GM12891 (cell line): ENCODE measurements at regions not wholly inside any gene's neighbourhood (a gene's known extent, or its start where the extent isn't known, plus 50 kb on each side); places are given as distances from the start of the nearest gene placed in this dataset.

Experiments used
- DNase-seq: peaks from one replicate; pipeline ENCODE4 v3.0.0; 2011; ENCODE audit warnings: low spot score; ENCODE audit not compliant: insufficient read length
- FAIRE-seq: peaks from 2 replicates; lab custom pipeline; 2011; peaks lifted over from hg19 to GRCh38; lab: Jason Lieb, UNC
- PAX5 ChIP-seq: IDR thresholded peaks from 2 replicates; pipeline ENCODE4 v1.6.1; 2011; ENCODE audit warnings: low read length, moderate library complexity, mild to moderate bottlenecking; ENCODE audit not compliant: insufficient read depth, severe bottlenecking
- POLR2A ChIP-seq: IDR thresholded peaks from 2 replicates; pipeline ENCODE4 v1.6.1; 2011; ENCODE audit warnings: low read depth, low read length, control low read depth
- POLR2AphosphoS5 ChIP-seq: IDR thresholded peaks from 2 replicates; pipeline ENCODE4 v1.6.1; 2011; ENCODE audit warnings: low read depth, low read length, control low read depth
- POU2F2 ChIP-seq: IDR thresholded peaks from 2 replicates; pipeline ENCODE4 v1.6.1; 2011; ENCODE audit warnings: low read depth, mild to moderate bottlenecking, control low read depth, low read length, moderate library complexity
- SPI1 ChIP-seq: IDR thresholded peaks from 2 replicates; pipeline ENCODE4 v1.6.1; 2011; ENCODE audit warnings: low read depth, low read length, control low read depth
- TAF1 ChIP-seq: IDR thresholded peaks from 2 replicates; pipeline ENCODE4 v1.6.1; 2011; ENCODE audit warnings: low read depth, low read length, control low read depth

DNA sequence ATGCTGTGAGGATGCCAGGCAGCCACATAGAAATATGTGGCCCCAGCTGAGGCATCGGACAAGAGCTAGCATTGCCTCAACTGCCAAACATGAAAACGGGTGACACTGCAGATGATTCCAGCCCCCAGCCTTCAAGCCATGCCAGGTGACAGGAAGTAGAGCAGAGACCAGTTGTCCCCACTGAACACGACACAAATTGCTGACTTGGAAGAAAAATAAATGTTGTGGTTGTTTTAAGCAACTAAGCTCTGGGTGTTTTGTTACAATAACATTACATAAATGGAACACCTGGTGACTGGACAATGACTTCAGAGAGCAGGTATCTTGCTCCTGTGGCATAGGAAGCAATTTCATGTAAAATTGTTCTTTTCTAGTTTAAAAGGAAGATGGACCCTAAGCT lies 154.2 kb downstream of the KIF4B start:
- no peak for DNase-seq
- no peak for TF ChIP-seq TAF1
- TF ChIP-seq POLR2A = no peak
- no peak for TF ChIP-seq POLR2AphosphoS5
- no peak for TF ChIP-seq PAX5
- no peak for TF ChIP-seq SPI1
- no peak for TF ChIP-seq POU2F2

DNA sequence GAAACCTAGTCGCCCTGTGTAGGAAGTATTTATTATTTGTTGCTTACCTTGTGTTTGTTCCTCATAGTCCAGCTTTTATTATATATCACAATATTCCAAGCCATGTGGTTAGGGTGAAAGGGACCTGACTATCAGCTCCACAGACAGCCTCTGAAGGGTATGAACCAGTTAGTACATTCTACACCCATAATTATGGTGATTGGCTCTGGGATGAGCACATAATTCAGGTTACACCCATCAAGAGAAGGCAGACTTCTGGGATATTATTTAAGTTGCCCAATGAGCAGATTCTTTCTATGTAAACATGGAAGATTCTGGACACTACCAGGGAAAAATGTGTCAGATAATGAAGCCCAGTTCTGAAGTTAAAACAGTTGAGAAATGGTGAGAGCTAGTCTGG lies 168.0 kb downstream of the KIF4B start:
- DNase-seq (no peak), FAIRE-seq (no peak)
- TF ChIP-seq POU2F2 = no peak
- no peak for TF ChIP-seq TAF1
- TF ChIP-seq SPI1 = no peak
- TF ChIP-seq POLR2A = no peak
- TF ChIP-seq POLR2AphosphoS5 = no peak
- no peak for TF ChIP-seq PAX5

More for the DNA sequence above, 154.2 kb downstream of the KIF4B start:
- no peak for FAIRE-seq

DNA sequence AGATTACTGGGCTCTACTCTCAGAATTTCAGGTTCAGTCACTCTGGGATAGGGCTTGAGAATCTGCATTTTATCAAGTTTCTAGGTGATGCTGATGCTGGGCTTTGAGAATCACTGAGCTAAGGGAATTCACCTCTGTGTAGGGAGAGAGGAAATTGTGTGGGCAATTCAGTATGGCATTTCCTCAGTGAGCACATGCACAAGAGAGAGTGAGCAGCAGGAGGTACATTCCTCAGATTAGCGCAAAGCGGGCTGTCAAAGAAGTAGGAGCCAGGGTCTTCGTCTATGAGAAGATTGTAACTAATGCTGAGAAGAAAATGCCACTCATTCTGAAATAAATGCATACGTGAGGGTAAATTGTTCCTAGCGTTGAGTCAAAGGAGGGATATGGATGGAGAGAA lies 175.9 kb downstream of the KIF4B start:
- DNase-seq = no peak
- FAIRE-seq = no peak

DNA sequence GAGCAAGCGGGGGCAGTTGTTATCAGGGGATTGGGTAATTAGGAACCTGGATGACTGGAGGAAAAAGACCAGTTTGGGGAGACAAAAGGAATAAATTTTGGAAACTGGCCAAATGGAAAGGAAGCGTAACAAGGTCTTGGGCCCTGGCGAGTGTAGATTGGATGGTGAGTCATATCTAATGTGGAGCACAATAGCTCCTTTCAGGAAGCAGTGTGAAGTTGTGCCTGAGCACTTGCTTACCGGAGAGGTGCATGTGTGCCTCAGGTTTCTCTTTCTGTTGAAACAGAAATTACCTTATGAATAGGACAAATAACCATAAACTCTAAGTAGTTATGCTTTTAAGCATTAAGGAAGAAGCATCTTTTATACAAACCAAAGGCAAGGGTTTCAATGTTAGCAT lies 176.4 kb downstream of the KIF4B start:
- FAIRE-seq (no peak), DNase-seq (no peak)
- no peak for TF ChIP-seq POLR2AphosphoS5
- TF ChIP-seq POLR2A = no peak
- TF ChIP-seq SPI1 = no peak

More for the DNA sequence above, 175.9 kb downstream of the KIF4B start:
- TF ChIP-seq TAF1 (no peak), POLR2A (no peak), POLR2AphosphoS5 (no peak), POU2F2 (no peak), SPI1 (no peak), PAX5 (no peak)

DNA sequence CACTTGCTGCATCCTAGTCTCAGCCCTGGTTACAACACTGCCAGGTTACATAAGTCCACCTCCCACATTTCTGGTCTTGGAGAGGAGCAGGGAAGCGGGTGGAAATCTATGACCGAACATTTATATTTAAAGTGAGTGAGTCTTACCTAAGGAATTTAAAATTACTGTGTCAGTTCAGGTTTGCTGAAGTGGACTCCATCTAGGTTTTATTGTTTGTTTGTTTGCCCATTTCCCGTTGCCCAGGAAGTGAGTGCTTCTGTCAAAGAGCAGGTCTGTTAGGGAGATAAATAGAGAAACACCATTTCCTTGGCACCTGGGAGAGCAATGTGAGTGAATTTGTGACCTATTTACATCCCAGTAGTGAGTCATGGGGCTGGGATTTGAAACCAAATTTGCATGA lies 179.5 kb downstream of the KIF4B start:
- DNase-seq (no peak), FAIRE-seq (no peak)
- TF ChIP-seq TAF1 (no peak), SPI1 (no peak), PAX5 (no peak), POLR2AphosphoS5 (no peak), POU2F2 (no peak), POLR2A (no peak)

DNA sequence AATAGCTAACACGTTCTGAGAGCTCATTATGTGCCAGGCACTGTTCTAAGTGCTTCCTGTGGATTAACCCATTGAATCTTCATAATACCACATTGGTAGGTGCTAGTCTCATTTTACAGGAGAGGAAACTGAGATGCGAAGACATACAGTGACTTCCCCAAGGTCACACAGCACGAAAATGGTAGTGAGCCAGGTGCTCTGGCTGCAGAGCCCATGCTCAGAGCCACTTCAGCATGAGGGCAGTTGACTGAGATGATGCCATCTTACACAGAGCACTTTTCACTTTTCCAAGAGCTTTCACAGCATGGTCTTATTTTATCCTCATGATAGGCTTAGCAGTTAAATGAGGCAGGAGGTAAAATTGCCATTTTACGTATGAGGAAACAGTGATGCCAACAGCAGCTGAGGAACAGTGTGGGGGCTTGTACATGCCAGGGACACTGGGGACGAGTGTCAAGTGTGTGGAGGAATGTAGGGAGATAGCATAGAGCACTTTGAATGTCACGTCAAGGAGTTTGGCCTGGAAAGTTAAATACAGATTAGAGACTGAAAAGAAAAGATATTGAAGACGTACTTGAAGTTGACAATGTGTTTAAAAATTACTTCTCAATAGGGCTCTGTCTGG lies 180.0 kb downstream of the KIF4B start:
- TF ChIP-seq SPI1 (no peak), POLR2A (no peak)
- DNase-seq = no peak
- FAIRE-seq = no peak

DNA sequence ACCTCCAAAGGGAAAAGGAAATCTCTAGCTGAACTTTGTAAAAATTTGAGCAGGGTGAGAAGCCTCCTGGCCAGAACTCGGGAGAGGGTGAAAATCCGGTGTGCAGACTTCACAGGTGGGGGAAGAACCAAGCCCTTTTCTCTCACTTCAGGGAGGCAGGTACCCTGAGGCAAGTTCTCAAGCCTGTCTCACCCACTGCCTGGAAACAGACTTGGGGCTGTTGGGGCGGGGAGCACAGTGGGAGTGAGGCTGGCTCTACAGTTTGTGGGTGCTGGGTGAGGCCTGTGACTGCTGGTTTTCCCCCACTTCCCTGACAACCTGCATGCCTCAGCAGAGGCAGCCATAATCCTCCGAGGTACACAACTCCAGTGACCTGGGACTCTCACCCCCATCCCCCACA lies 187.1 kb downstream of the KIF4B start:
- TF ChIP-seq TAF1 (no peak), POLR2A (no peak), PAX5 (no peak), POLR2AphosphoS5 (no peak), POU2F2 (no peak), SPI1 (no peak)
- no peak for FAIRE-seq

DNA sequence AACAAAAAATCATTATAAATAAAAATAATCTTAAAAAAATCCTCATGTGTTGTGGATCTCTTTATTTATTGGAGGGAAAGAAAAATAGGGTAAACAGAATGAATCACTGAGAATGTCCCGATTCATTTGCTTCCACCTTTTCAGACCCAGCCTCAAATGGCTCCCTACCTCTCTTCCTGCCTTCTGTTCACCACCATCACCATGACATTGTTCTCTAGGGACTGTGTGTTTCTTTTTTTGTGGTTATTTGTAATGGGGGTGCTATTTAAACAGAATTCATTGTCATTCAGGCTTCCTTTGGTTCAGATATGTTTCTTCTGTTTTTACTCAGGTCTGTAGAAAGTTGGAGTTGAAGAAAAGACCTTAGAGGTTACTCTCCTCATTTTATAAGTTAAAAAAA lies 198.2 kb downstream of the KIF4B start:
- DNase-seq (no peak), FAIRE-seq (no peak)
- no peak for TF ChIP-seq PAX5

More for the DNA sequence above, 187.1 kb downstream of the KIF4B start:
- DNase-seq = no peak

DNA sequence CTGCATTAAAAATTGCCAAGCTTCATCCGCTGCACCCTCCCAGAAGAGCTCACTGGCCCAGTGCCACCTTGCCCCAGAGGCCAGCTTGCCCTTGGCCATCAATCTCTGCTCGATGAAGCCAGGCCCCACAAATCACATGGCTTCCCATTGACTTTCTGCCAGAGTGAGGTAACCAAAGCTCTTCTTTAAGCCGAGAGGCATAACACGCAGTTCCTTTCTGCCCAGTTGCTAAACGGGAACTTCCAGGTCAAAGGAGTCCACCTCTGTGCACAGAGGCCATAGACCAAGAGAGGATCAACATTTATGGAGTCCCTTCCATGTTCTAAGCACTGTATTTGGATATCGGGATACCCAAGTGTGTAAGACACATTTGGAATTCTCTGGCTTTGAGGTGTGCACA lies 208.8 kb downstream of the KIF4B start:
- TF ChIP-seq SPI1 = no peak
- no peak for TF ChIP-seq POLR2AphosphoS5
- no peak for TF ChIP-seq POU2F2
- no peak for TF ChIP-seq PAX5
- TF ChIP-seq POLR2A = no peak
- no peak for TF ChIP-seq TAF1
- FAIRE-seq (no peak), DNase-seq (no peak)

DNA sequence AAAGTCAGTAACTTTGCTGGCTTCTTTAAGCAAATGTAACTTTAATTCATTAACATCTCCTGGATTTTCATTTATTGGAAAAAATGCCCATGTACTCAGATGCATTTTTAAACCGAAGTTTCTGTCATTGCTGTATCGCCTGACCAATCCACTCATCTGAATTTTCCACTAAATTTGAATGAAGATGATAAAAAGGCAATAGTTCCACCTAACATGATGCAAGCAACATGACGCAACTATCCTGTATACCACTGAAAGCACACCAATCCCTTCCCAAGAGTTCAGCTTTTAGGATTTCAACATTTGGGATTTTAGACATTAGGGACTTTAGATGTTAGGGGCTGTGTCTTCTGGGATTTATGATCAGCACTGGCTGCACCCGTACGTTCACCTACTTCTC lies 215.6 kb downstream of the KIF4B start:
- DNase-seq (no peak), FAIRE-seq (no peak)

More for the DNA sequence above, 215.6 kb downstream of the KIF4B start:
- TF ChIP-seq TAF1 = no peak
- TF ChIP-seq POLR2AphosphoS5 = no peak
